Effector memory CD8-positive, alpha-beta T cell (primary cell): ENCODE measurements at regions not wholly inside any gene's neighbourhood (a gene's known extent, or its start where the extent isn't known, plus 50 kb on each side); places are given as distances from the start of the nearest gene placed in this dataset.

Source experiments
- ATAC-seq: fragments of 150-1000 bp; cut with Tn5 transposase; replicated peaks from 2 replicates; pipeline ENCODE4 v1.10.0; 2021; ENCODE audit warnings: mild to moderate bottlenecking, moderate library complexity
- DNase-seq, 3 experiments: peaks; one replicate each; pipeline ENCODE4 v3.0.0; 2021
- H3K27ac Mint-ChIP-seq, 2 donors: one replicate each; pipeline ENCODE4 v1.8.0; 2022; ENCODE audit warnings: mild to moderate bottlenecking in 2 of 2, mixed read lengths in 2 of 2, moderate library complexity in 2 of 2
- H3K27me3 Mint-ChIP-seq, 2 donors: one replicate each; pipeline ENCODE4 v1.8.0; 2022; ENCODE audit warnings: mixed read lengths in 2 of 2
- H3K36me3 Mint-ChIP-seq: one replicate; pipeline ENCODE4 v1.8.0; 2022; ENCODE audit warnings: mild to moderate bottlenecking, moderate library complexity, mixed read lengths; ENCODE audit not compliant: insufficient read depth
- H3K4me1 Mint-ChIP-seq, 2 donors: one replicate each; pipeline ENCODE4 v1.8.0; 2022; ENCODE audit warnings: low read depth in 2 of 2, mixed read lengths in 2 of 2
- H3K4me3 Mint-ChIP-seq, 2 donors: one replicate each; pipeline ENCODE4 v1.8.0; 2022; ENCODE audit warnings: mild to moderate bottlenecking in 2 of 2, mixed read lengths in 2 of 2, moderate library complexity in 2 of 2
- H3K9me3 Mint-ChIP-seq, 2 donors: one replicate each; pipeline ENCODE4 v1.8.0; 2022; ENCODE audit warnings: mixed read lengths in 2 of 2

- DNase-seq (no peak), ATAC-seq (no peak)
- peaks cover 3 to 21% of the 10 kb centered on the region in 2 donors for H3K9me3 Mint-ChIP-seq
- no peaks in the 10 kb centered on the region for H3K36me3 Mint-ChIP-seq
- no peaks in the 10 kb centered on the region for H3K27me3 Mint-ChIP-seq
- H3K27ac Mint-ChIP-seq = no peak overlapping the region
- no peaks in the 10 kb centered on the region for H3K4me1 Mint-ChIP-seq
- H3K4me3 Mint-ChIP-seq = no peak overlapping the region
Measured at GRCh38 chr3:64739971-64740631, 52.3 kb upstream of the ADAMTS9 start.
